ENCODE measurements at regions not wholly inside any gene's neighbourhood (a gene's known extent, or its start where the extent isn't known, plus 50 kb on each side); places are given as distances from the start of the nearest gene placed in this dataset.

DNA sequence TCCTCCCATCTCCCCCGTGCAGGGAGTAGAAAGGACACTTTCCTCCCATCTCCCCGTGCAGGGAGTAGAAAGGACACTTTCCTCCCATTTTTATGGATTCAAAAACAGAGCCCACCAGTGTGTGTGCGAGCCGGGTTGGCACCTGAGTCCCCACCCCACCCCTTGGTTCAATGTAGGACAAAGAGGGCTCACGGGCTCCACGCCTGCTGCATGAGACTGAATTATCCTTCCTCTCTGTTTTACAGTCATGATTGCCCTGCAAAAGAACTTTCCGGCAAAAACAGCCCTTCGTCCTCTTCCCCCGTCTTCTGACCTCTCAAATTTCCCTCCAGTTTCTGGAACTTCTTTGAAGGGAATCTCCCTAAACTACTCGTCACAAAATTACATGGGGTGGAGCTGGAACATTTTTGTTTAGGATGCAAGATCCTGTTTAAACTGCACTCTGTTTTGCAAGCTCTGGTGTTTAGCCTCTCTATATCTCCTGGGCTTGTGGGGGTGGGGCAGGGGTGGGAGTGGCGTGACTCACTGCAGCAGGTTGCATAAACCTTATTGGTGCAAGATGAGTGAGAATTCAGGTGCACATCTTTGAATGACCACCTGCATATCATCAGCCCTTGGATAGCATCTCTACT, 99.8 kb downstream of the PSMG1 start:
- TF ChIP-seq EZH2 (IDR thresholded peaks at IDR 0.05), result no peak
- TF ChIP-seq POLR2AphosphoS5 (IDR thresholded peaks at IDR 0.05; ENCODE audit: borderline replicate concordance, low read depth, low read length), result no peak
